Stomach (tissue), 4 donors: ENCODE measurements at regions not wholly inside any gene's neighbourhood (a gene's known extent, or its start where the extent isn't known, plus 50 kb on each side); places are given as distances from the start of the nearest gene placed in this dataset.

Source experiments
- POLR2A ChIP-seq, 4 donors: fragments of 450-650 bp; IDR thresholded peaks; one replicate each; pipeline ENCODE4 v1.6.1; 2016; ENCODE audit warnings: antibody characterized with exemption in 4 of 4, control low read depth in 2 of 4, mild to moderate bottlenecking in 1 of 4, moderate library complexity in 1 of 4
- POLR2AphosphoS5 ChIP-seq, 3 donors: sonication (generic); formaldehyde crosslinking; IDR thresholded peaks; one replicate each; pipeline ENCODE4 v1.6.1; 2016; ENCODE audit warnings: antibody characterized with exemption in 3 of 3

DNA sequence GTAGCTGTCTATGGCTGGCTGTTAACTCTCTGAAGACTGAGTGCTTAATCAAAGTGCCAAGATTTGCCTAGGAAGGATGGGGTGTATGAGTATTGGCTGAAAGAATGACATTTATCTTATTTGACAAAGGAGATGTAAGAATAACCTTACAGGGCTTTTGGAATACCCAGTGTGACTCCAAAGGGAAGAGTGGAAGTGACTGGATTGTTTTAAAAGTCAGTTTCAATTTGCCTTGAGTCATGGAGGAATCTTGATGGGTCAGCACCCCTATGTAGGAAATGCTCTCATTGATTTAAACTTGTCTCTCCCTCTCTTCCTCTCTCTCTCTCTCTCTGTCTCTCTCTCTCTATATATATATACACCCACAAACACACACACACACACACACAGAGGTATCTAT is 118.4 kb upstream of the CLDN10 start:
- TF ChIP-seq POLR2AphosphoS5 (IDR thresholded peaks at IDR 0.05) (no peak), POLR2A (IDR thresholded peaks at IDR 0.05) (no peak)
